ENCODE measurements at regions not wholly inside any gene's neighbourhood (a gene's known extent, or its start where the extent isn't known, plus 50 kb on each side); places are given as distances from the start of the nearest gene placed in this dataset.

DNA sequence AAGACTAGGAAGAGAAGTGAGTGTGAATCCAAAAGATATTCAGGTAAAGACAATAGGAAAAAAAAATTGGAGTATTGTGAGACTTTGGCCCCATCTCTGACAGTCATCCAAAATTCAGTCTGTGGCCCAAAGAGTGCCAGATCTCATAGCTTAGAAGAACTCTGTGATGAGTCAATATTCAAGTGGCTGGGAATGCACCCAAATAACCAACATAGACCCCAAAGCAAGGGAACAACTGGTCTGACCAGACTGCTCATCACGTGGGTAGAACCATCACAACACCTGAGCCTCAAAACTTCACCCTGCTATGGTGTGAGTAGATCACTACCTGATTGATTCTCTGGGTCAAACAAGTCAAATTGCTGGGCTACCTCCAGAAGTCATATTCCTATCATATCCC lies 51.1 kb upstream of the TRDN start:
- TF ChIP-seq POLR2AphosphoS5 (IDR thresholded peaks at IDR 0.05) (no peak), POLR2A (IDR thresholded peaks at IDR 0.05) (no peak), CTCF (IDR thresholded peaks at IDR 0.05) (no peak)

All from transverse colon (tissue), 4 donors.